GM23248 (cell line): ENCODE measurements at regions not wholly inside any gene's neighbourhood (a gene's known extent, or its start where the extent isn't known, plus 50 kb on each side); places are given as distances from the start of the nearest gene placed in this dataset.

Source experiments
- EZH2 ChIP-seq: fragments of 200-600 bp; sonication (generic); IDR thresholded peaks from 2 replicates; pipeline ENCODE4 v1.6.1; 2018; ENCODE audit warnings: antibody characterized with exemption, mild to moderate bottlenecking; ENCODE audit not compliant: insufficient read depth, poor library complexity, severe bottlenecking
- EZH2phosphoT487 ChIP-seq: fragments of 200-600 bp; sonication (generic); IDR thresholded peaks from 2 replicates; pipeline ENCODE4 v1.6.1; 2018; ENCODE audit warnings: antibody characterized with exemption, moderate library complexity, mild to moderate bottlenecking, low read depth; ENCODE audit not compliant: insufficient read depth

DNA sequence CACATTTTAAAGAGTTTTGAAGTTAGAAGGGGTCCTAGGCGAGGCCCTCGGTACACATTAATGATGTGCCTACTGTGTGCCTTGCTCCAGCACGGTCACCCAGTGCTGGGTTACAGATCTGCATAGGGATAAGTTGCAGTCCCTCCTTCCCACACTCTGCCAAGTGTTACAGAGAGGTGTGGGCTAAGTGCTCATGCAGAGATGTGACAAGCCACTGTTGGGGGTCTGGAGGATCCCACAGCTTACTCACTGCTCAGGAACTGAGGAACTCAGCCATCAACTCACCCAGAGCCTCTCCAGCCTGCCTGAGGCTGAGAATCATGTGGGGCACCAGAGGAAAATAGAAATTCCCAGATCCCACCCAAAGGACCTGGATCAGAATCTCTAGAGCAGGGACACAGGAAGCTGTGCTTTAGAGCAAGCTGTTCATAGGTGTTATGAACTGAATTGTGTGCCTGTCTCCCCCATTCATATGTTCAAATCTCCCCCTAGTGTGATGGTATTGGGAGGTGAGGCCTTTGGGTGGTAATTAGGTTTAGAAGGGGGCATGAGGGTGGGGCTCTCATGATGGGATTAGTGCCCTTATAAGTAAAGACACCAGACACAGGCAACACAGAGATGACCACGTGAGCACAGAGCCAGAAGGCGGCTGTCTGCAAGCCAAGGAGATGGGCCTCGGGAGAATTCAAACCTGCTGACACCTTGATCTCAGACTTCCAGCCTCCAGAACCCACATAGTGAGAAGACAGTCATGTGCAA, 164.1 kb downstream of the HSD17B3 start:
- TF ChIP-seq EZH2phosphoT487 = no peak
- TF ChIP-seq EZH2 = no peak
